GM23338 (cell line): ENCODE measurements at regions not wholly inside any gene's neighbourhood (a gene's known extent, or its start where the extent isn't known, plus 50 kb on each side); places are given as distances from the start of the nearest gene placed in this dataset.
"Not testable (repeated sequence)": the region's sequence is repeated elsewhere in the genome, so short reads cannot be mapped to it uniquely, and the experiment has no call there.

Experiments used
- ATAC-seq: fragments of 200-7000 bp; cut with Tn5 transposase; 3 replicates; pipeline ENCODE4 v1.9.1; 2020
- DNase-seq: peaks from one replicate; pipeline ENCODE4 v3.0.0-alpha.2; 2015; ENCODE audit warnings: low spot score
- H2AFZ ChIP-seq: fragments of 200-600 bp; sonication (generic); 2 replicates; pipeline ENCODE4 v1.8.0; 2016; ENCODE audit warnings: antibody characterized with exemption, mild to moderate bottlenecking, moderate library complexity
- H3F3A ChIP-seq: fragments of 200-600 bp; sonication (generic); replicated peaks from 2 replicates; pipeline ENCODE4 v1.8.0; 2017; ENCODE audit warnings: antibody characterized with exemption, mixed run types, low read depth
- H3K27ac ChIP-seq: fragments of 200-600 bp; sonication (generic); 2 replicates; pipeline ENCODE4 v1.6.1; 2016; ENCODE audit warnings: low read depth
- H3K27me3 ChIP-seq: fragments of 200-600 bp; sonication (generic); 2 replicates; pipeline ENCODE4 v1.8.0; 2016; ENCODE audit warnings: mild to moderate bottlenecking, mixed run types, moderate library complexity; ENCODE audit not compliant: insufficient read depth
- H3K36me3 ChIP-seq: fragments of 200-600 bp; sonication (generic); 2 replicates; pipeline ENCODE4 v1.8.0; 2016; ENCODE audit warnings: mild to moderate bottlenecking; ENCODE audit not compliant: insufficient read depth
- H3K4me1 ChIP-seq: fragments of 200-600 bp; sonication (generic); 2 replicates; pipeline ENCODE4 v1.8.0; 2016; ENCODE audit warnings: mild to moderate bottlenecking, moderate library complexity; ENCODE audit not compliant: insufficient read depth
- H3K4me2 ChIP-seq: fragments of 200-600 bp; sonication (generic); 2 replicates; pipeline ENCODE4 v1.7.1; 2017; ENCODE audit warnings: mixed run types
- H3K4me3 ChIP-seq: fragments of 200-600 bp; sonication (generic); 2 replicates; pipeline ENCODE4 v1.6.1; 2016; ENCODE audit warnings: mixed run types
- H3K79me2 ChIP-seq: fragments of 200-600 bp; sonication (generic); replicated peaks from 2 replicates; pipeline ENCODE4 v1.8.0; 2017; ENCODE audit warnings: mild to moderate bottlenecking; ENCODE audit not compliant: insufficient read depth
- H3K9me2 ChIP-seq: fragments of 200-600 bp; sonication (generic); 2 replicates; pipeline ENCODE4 v1.8.0; 2017; ENCODE audit not compliant: insufficient read depth
- H4K20me1 ChIP-seq: fragments of 200-600 bp; sonication (generic); replicated peaks from 2 replicates; pipeline ENCODE4 v1.8.0; 2017; ENCODE audit warnings: mild to moderate bottlenecking; ENCODE audit not compliant: insufficient read depth
- H3K27ac Mint-ChIP-seq: 2 replicates; pipeline ENCODE4 v1.8.0; 2020; ENCODE audit warnings: inconsistent platforms, mild to moderate bottlenecking, moderate library complexity, mixed read lengths
- H3K27me3 Mint-ChIP-seq: 3 replicates; pipeline ENCODE4 v1.8.0; 2022; ENCODE audit warnings: low read depth, mild to moderate bottlenecking, moderate library complexity, mixed read lengths, inconsistent platforms; ENCODE audit not compliant: insufficient read depth, poor library complexity
- H3K36me3 Mint-ChIP-seq: 3 replicates; pipeline ENCODE4 v1.8.0; 2021; ENCODE audit warnings: low read depth, mild to moderate bottlenecking, inconsistent platforms, moderate library complexity, mixed read lengths
- H3K4me1 Mint-ChIP-seq: 3 replicates; pipeline ENCODE4 v1.8.0; 2020; ENCODE audit warnings: mild to moderate bottlenecking, inconsistent platforms, mixed read lengths
- H3K4me3 Mint-ChIP-seq: 3 replicates; pipeline ENCODE4 v1.8.0; 2021; ENCODE audit warnings: moderate library complexity, mild to moderate bottlenecking, inconsistent platforms, mixed read lengths
- H3K9me3 Mint-ChIP-seq: 3 replicates; pipeline ENCODE4 v1.8.0; 2020; ENCODE audit warnings: moderate library complexity, mild to moderate bottlenecking, inconsistent platforms, mixed read lengths
- EZH2 ChIP-seq: fragments of 200-600 bp; sonication (generic); IDR thresholded peaks from one replicate; pipeline ENCODE4 v1.8.0; 2017; ENCODE audit warnings: antibody characterized with exemption, mild to moderate bottlenecking, low read depth; ENCODE audit not compliant: unreplicated experiment
- EZH2phosphoT487 ChIP-seq: fragments of 200-600 bp; sonication (generic); IDR thresholded peaks from one replicate; pipeline ENCODE4 v1.8.1; 2018; ENCODE audit warnings: antibody characterized with exemption; ENCODE audit not compliant: unreplicated experiment
- JUNB ChIP-seq: IDR thresholded peaks from one replicate; pipeline ENCODE4 v1.6.1; 2016; ENCODE audit warnings: antibody characterized with exemption; ENCODE audit not compliant: unreplicated experiment
- POLR2AphosphoS5 ChIP-seq: IDR thresholded peaks from 2 replicates; pipeline ENCODE4 v1.6.1; 2016; ENCODE audit warnings: antibody characterized with exemption, low read depth
- ZNF114 ChIP-seq: fragments of 250-450 bp; sonication (Bioruptor Pico); IDR thresholded peaks from 2 replicates; pipeline ENCODE4 v1.5.0; 2020; ENCODE audit warnings: mild to moderate bottlenecking, moderate library complexity
- ZNF331 ChIP-seq: fragments of 250-450 bp; sonication (Bioruptor Pico); IDR thresholded peaks from 2 replicates; pipeline ENCODE4 v1.5.0; 2020; ENCODE audit warnings: low read depth, mild to moderate bottlenecking, moderate library complexity
- TF ChIP-seq, protein P1 (sequence below): IDR thresholded peaks from one replicate; pipeline ENCODE4 v1.6.1; 2018; ENCODE audit warnings: antibody characterized with exemption; ENCODE audit not compliant: unreplicated experiment
- TF ChIP-seq, protein P2 (sequence below): IDR thresholded peaks from 2 replicates; pipeline ENCODE4 v1.6.1; 2016; ENCODE audit warnings: antibody characterized with exemption
- TF ChIP-seq, protein P3 (sequence below): fragments of 250-450 bp; sonication (Bioruptor Pico); IDR thresholded peaks from 2 replicates; pipeline ENCODE4 v1.5.0; 2020; ENCODE audit warnings: mild to moderate bottlenecking, moderate library complexity

DNA sequence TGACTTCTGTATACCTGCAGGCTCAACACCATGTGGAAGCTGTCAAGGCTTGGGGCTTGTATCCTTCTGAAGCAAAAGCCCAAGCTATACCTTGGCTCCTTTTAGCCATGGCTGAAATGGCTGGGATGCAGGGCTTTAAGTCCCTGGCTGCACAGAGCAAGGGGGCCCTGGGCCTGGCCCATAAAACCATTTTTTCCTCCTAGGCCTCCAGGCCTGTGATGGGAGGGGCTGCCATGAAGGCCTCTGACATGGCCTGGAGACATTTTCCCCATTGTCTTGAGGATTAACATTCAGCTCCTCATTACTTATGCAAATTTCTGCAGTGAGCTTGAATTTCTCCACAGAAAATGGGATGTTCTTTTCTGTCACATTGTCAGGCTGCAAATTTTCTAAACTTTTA, 878.0 kb upstream of the SOX11 start:
- Mint-ChIP-seq H3K9me3 (peaks cover 88% of the 10 kb centered on the region), H3K36me3 (peaks cover 44% of the 10 kb centered on the region)
- not testable (repeated sequence) for ATAC-seq, H3K27me3 Mint-ChIP-seq, H3K9me2 ChIP-seq, H3K4me3 Mint-ChIP-seq, H3K4me1 Mint-ChIP-seq, H4K20me1 ChIP-seq, H3F3A ChIP-seq, H3K27ac Mint-ChIP-seq, H2AFZ ChIP-seq, H3K36me3 ChIP-seq, H3K4me2 ChIP-seq, H3K4me3 ChIP-seq, DNase-seq, H3K27me3 ChIP-seq, H3K27ac ChIP-seq, H3K4me1 ChIP-seq, H3K79me2 ChIP-seq

DNA sequence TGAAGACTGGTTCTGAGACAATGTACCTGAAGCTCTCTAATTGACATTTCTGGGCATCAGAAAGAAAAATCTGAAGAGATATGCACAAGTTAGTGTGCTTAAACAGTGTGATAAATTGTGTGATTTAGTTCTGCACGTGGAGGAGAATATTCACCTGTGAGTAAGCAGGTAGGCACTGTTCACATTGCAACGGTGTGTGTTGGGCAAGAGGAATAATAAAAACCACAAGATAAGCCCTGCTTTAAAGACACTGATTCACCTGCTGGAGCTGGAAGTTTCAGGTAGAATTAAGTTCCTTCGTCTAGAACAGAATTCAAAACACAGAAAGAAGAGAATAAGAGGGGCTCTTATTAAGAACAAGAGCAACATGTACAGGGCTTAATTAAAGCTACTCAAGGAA, 864.3 kb upstream of the SOX11 start:
- H4K20me1 ChIP-seq, result no peaks in the 10 kb centered on the region
- no peak for ATAC-seq
- H3F3A ChIP-seq, result no peaks in the 10 kb centered on the region
- peaks cover 46% of the 10 kb centered on the region for H3K9me3 Mint-ChIP-seq
- no peaks in the 10 kb centered on the region for H3K27me3 ChIP-seq
- no peaks in the 10 kb centered on the region for H3K79me2 ChIP-seq
- H3K27ac Mint-ChIP-seq, result no peak overlapping the region
- no peak overlapping the region for H3K4me2 ChIP-seq
- H3K4me3 ChIP-seq, result no peak overlapping the region
- no peak overlapping the region for H2AFZ ChIP-seq
- TF ChIP-seq, protein P1, sequence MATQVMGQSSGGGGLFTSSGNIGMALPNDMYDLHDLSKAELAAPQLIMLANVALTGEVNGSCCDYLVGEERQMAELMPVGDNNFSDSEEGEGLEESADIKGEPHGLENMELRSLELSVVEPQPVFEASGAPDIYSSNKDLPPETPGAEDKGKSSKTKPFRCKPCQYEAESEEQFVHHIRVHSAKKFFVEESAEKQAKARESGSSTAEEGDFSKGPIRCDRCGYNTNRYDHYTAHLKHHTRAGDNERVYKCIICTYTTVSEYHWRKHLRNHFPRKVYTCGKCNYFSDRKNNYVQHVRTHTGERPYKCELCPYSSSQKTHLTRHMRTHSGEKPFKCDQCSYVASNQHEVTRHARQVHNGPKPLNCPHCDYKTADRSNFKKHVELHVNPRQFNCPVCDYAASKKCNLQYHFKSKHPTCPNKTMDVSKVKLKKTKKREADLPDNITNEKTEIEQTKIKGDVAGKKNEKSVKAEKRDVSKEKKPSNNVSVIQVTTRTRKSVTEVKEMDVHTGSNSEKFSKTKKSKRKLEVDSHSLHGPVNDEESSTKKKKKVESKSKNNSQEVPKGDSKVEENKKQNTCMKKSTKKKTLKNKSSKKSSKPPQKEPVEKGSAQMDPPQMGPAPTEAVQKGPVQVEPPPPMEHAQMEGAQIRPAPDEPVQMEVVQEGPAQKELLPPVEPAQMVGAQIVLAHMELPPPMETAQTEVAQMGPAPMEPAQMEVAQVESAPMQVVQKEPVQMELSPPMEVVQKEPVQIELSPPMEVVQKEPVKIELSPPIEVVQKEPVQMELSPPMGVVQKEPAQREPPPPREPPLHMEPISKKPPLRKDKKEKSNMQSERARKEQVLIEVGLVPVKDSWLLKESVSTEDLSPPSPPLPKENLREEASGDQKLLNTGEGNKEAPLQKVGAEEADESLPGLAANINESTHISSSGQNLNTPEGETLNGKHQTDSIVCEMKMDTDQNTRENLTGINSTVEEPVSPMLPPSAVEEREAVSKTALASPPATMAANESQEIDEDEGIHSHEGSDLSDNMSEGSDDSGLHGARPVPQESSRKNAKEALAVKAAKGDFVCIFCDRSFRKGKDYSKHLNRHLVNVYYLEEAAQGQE, result no peak
- TF ChIP-seq, protein P2, sequence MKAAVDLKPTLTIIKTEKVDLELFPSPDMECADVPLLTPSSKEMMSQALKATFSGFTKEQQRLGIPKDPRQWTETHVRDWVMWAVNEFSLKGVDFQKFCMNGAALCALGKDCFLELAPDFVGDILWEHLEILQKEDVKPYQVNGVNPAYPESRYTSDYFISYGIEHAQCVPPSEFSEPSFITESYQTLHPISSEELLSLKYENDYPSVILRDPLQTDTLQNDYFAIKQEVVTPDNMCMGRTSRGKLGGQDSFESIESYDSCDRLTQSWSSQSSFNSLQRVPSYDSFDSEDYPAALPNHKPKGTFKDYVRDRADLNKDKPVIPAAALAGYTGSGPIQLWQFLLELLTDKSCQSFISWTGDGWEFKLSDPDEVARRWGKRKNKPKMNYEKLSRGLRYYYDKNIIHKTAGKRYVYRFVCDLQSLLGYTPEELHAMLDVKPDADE, result no peak
- TF ChIP-seq ZNF331 (CRISPR knock-in tag) (no peak), EZH2 (no peak), POLR2AphosphoS5 (no peak), EZH2phosphoT487 (no peak), JUNB (no peak), ZNF114 (CRISPR knock-in tag) (no peak)
- TF ChIP-seq, protein P3, sequence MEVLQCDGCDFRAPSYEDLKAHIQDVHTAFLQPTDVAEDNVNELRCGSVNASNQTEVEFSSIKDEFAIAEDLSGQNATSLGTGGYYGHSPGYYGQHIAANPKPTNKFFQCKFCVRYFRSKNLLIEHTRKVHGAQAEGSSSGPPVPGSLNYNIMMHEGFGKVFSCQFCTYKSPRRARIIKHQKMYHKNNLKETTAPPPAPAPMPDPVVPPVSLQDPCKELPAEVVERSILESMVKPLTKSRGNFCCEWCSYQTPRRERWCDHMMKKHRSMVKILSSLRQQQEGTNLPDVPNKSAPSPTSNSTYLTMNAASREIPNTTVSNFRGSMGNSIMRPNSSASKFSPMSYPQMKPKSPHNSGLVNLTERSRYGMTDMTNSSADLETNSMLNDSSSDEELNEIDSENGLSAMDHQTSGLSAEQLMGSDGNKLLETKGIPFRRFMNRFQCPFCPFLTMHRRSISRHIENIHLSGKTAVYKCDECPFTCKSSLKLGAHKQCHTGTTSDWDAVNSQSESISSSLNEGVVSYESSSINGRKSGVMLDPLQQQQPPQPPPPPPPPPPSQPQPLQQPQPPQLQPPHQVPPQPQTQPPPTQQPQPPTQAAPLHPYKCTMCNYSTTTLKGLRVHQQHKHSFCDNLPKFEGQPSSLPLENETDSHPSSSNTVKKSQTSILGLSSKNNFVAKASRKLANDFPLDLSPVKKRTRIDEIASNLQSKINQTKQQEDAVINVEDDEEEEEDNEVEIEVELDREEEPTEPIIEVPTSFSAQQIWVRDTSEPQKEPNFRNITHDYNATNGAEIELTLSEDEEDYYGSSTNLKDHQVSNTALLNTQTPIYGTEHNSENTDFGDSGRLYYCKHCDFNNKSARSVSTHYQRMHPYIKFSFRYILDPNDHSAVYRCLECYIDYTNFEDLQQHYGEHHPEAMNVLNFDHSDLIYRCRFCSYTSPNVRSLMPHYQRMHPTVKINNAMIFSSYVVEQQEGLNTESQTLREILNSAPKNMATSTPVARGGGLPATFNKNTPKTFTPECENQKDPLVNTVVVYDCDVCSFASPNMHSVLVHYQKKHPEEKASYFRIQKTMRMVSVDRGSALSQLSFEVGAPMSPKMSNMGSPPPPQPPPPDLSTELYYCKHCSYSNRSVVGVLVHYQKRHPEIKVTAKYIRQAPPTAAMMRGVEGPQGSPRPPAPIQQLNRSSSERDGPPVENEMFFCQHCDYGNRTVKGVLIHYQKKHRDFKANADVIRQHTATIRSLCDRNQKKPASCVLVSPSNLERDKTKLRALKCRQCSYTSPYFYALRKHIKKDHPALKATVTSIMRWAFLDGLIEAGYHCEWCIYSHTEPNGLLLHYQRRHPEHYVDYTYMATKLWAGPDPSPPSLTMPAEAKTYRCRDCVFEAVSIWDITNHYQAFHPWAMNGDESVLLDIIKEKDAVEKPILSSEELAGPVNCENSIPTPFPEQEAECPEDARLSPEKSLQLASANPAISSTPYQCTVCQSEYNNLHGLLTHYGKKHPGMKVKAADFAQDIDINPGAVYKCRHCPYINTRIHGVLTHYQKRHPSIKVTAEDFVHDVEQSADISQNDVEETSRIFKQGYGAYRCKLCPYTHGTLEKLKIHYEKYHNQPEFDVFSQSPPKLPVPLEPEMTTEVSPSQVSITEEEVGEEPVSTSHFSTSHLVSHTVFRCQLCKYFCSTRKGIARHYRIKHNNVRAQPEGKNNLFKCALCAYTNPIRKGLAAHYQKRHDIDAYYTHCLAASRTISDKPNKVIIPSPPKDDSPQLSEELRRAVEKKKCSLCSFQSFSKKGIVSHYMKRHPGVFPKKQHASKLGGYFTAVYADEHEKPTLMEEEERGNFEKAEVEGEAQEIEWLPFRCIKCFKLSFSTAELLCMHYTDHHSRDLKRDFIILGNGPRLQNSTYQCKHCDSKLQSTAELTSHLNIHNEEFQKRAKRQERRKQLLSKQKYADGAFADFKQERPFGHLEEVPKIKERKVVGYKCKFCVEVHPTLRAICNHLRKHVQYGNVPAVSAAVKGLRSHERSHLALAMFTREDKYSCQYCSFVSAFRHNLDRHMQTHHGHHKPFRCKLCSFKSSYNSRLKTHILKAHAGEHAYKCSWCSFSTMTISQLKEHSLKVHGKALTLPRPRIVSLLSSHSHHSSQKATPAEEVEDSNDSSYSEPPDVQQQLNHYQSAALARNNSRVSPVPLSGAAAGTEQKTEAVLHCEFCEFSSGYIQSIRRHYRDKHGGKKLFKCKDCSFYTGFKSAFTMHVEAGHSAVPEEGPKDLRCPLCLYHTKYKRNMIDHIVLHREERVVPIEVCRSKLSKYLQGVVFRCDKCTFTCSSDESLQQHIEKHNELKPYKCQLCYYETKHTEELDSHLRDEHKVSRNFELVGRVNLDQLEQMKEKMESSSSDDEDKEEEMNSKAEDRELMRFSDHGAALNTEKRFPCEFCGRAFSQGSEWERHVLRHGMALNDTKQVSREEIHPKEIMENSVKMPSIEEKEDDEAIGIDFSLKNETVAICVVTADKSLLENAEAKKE, result no peak
- no peak overlapping the region for H3K4me3 Mint-ChIP-seq
- no peak overlapping the region for H3K27ac ChIP-seq
- no peak for DNase-seq
- no peaks in the 10 kb centered on the region for H3K9me2 ChIP-seq
- no peaks in the 10 kb centered on the region for H3K27me3 Mint-ChIP-seq
- H3K4me1 ChIP-seq, result no peaks in the 10 kb centered on the region
- no peaks in the 10 kb centered on the region for H3K36me3 Mint-ChIP-seq
- H3K4me1 Mint-ChIP-seq, result no peaks in the 10 kb centered on the region
- H3K36me3 ChIP-seq, result no peaks in the 10 kb centered on the region
